GM10248 (cell line): ENCODE measurements at regions not wholly inside any gene's neighbourhood (a gene's known extent, or its start where the extent isn't known, plus 50 kb on each side); places are given as distances from the start of the nearest gene placed in this dataset.

Source experiments
- CTCF ChIA-PET: fragments of 300-600 bp; sonication (Branson Sonifier 250); formaldehyde crosslinking; extraction: SDS; loops from one replicate; lab custom pipeline; 2021; ENCODE audit warnings: antibody characterized with exemption; lab: Yijun Ruan, JAX
- POLR2A ChIA-PET: fragments of 350-650 bp; sonication (Branson Sonifier 250); formaldehyde crosslinking; extraction: SDS; loops from one replicate; lab custom pipeline; 2020; ENCODE audit warnings: antibody characterized with exemption; lab: Yijun Ruan, JAX
- DNase-seq: peaks from one replicate; pipeline ENCODE4 v3.0.0; 2012; ENCODE audit errors: extremely low spot score
- TF ChIP-seq, protein P1 (sequence below): IDR thresholded peaks from 2 replicates; pipeline ENCODE4 v1.5.1; 2012; ENCODE audit warnings: mild to moderate bottlenecking, low read depth; ENCODE audit errors: extremely low read depth, missing control alignments, control extremely low read depth

GRCh38 chr2:37541516-37541915 lies 129.9 kb downstream of the CDC42EP3 start:
- TF ChIP-seq, protein P1, sequence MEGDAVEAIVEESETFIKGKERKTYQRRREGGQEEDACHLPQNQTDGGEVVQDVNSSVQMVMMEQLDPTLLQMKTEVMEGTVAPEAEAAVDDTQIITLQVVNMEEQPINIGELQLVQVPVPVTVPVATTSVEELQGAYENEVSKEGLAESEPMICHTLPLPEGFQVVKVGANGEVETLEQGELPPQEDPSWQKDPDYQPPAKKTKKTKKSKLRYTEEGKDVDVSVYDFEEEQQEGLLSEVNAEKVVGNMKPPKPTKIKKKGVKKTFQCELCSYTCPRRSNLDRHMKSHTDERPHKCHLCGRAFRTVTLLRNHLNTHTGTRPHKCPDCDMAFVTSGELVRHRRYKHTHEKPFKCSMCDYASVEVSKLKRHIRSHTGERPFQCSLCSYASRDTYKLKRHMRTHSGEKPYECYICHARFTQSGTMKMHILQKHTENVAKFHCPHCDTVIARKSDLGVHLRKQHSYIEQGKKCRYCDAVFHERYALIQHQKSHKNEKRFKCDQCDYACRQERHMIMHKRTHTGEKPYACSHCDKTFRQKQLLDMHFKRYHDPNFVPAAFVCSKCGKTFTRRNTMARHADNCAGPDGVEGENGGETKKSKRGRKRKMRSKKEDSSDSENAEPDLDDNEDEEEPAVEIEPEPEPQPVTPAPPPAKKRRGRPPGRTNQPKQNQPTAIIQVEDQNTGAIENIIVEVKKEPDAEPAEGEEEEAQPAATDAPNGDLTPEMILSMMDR: no peak
- DNase-seq: no peak
- ChIA-PET CTCF (interaction anchor here (0.6 to 0.8 kb wide), 2 partner anchors 9 to 11 kb away, joined by 3 read pairs; no protein-coding TSS in a partner anchor), POLR2A (no interaction called here)

GRCh38 chr2:37543999-37544557 lies 127.4 kb downstream of the CDC42EP3 start:
- no peak for DNase-seq
- TF ChIP-seq, protein P1: no peak
- POLR2A ChIA-PET: no interaction called here
- CTCF ChIA-PET: interaction anchor here (0.6 to 1.9 kb wide), 4 partner anchors 12 to 148 kb away, joined by 3 to 5 read pairs (median 3); no protein-coding TSS in a partner anchor

GRCh38 chr2:37544591-37545031 lies 126.8 kb downstream of the CDC42EP3 start:
- ChIA-PET CTCF (interaction anchor here (0.6 to 1.2 kb wide), 2 partner anchors 130 to 149 kb away, joined by 3 read pairs; no protein-coding TSS in a partner anchor), POLR2A (interaction anchor here (0.7 kb wide), 1 partner anchor 108 kb away, joined by 3 read pairs; no protein-coding TSS in a partner anchor)
- DNase-seq: no peak
- TF ChIP-seq, protein P1: no peak

DNA sequence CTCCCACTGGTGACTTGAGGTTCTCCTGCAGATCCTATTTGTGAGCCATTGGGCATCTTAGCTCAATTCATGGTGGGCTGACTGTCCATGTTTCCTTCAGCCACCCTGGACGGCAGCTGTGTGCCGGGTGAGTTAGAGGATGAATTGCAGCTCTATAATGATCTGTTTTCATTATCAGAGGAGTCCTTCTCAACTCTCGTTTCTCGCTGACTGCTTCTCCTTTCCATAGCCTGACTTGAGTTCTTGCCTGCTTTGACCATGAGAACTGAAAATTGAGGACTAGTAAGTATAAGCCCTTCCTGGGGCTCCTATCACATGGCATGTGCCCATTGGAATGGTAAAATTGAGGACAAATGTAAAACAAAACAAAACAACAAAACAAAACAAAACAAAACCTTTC lies 121.8 kb downstream of the CDC42EP3 start:
- POLR2A ChIA-PET: no interaction called here
- TF ChIP-seq, protein P1: no peak
- CTCF ChIA-PET: interaction anchor here (0.8 to 4.9 kb wide), 12 partner anchors 8 to 332 kb away, joined by 3 to 28 read pairs (median 4); no protein-coding TSS in a partner anchor
- DNase-seq: peak; percentile 24

DNA sequence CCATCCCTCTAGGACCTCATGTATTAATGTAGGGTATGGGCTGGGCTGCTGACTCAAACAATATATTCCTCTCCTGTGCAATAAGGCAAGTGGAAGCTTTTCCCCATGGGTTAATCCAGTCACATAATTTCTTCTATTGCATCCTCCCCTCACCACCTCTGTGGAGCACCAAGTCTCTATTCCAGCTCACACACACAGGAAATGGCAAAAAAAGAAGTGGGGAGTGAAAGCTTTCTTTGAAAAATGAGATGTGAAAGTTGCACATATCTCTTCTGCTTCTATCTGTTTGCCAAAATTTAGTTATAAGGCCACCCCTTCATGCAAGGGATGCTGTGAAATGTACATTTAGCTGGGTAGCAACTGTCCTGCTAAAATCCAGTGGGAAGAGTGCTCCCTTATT lies 121.3 kb downstream of the CDC42EP3 start:
- TF ChIP-seq, protein P1: no peak
- ChIA-PET POLR2A (interaction anchor here (0.7 kb wide), 1 partner anchor 20 kb away, joined by 3 read pairs; no protein-coding TSS in a partner anchor), CTCF (interaction anchor here (0.8 to 4.9 kb wide), 12 partner anchors 11 to 331 kb away, joined by 3 to 28 read pairs (median 4); no protein-coding TSS in a partner anchor)
- no peak for DNase-seq

- ChIA-PET CTCF (interaction anchor here (0.7 to 4.9 kb wide), 13 partner anchors 10 to 381 kb away, joined by 3 to 28 read pairs (median 3); no protein-coding TSS in a partner anchor), POLR2A (no interaction called here)
- no peak for DNase-seq
- TF ChIP-seq, protein P1: no peak
These were observed 119.7 kb downstream of the CDC42EP3 start for GRCh38 chr2:37551783-37552182.
